ENCODE measurements at regions not wholly inside any gene's neighbourhood (a gene's known extent, or its start where the extent isn't known, plus 50 kb on each side); places are given as distances from the start of the nearest gene placed in this dataset.

DNA sequence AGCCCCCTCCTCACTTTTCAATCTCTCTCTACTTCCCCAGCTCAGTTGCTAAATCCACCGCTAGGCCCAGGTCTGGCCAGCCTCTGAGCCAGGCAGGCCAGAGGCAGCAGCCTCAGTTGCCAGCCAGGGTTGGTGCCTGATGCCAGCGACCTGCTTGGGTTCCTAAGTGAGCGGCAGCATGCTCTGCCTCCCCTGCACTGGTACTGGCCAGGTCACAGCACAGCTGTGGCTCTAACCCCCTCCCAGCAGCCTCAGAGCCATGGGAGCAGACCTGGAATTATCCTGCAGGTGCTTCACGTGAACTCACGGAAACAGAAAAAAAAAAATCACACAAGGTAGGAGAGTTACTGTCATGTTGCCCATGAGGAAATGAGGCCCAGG, 82.5 kb upstream of the ATF3 start:
- no peak for DNase-seq

DNA sequence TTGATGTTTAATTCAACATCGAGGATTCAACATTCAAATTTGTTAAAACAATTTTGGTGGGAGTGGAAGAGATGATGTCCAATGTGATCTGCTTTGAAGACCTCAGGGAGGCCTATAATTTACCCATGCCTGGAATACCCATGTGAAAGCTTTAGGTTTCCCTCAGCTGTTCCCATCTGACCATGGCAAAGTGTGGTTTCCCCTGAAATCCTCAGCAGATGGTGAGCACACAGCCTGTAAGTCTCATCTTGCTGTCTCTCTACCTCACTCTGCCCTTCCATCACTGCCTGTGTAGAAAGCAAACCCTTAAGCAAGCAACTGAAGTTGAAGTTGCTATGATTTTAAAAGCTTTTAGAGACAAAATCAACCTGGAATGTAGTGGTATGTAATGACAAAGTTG, 80.1 kb upstream of the ATF3 start:
- no peak for DNase-seq

DNA sequence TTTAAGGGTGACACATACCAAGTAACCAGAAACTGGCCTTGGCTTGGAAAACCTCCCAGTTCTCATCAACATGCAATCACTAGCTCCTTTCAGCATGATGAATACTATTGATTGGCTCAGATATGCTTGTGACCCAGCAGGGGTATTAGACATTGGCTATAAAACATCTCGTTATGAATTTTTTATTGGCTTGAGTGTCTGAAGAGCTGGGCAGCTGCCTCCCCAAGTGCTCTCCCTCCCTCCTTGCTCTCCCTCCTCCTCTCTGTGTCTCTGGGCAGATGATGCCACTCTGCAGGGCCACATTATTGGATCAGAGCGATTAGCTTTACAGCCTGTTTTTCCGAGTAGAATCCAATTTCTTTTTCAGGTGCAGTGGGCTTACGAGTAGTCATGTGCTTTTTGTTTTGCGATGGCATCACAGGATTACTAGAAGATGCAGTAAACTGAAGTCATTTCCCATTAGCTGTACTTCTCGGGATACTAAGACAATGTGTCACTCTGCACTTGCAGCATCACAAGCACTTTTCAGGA, 79.3 kb upstream of the ATF3 start:
- no peak for DNase-seq

DNA sequence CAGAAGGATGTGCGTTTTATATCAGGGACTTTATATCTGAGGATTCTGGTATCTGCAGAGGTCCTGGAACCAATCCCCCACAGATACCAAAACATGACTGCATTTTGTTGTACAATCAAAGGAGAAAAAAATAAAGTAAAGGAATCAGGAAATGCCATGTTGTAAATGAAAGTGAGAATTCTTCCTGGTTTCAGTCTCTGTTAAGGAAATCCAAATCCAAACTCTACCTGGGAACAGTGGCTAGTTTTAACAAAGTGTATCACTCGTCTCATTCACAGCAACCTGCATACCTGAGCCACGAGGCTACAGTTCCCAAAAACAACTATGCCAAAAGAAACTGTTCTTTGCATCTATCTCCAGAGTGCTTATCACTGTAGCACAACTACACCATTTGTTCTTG, 77.3 kb upstream of the ATF3 start:
- DNase-seq = no peak

DNA sequence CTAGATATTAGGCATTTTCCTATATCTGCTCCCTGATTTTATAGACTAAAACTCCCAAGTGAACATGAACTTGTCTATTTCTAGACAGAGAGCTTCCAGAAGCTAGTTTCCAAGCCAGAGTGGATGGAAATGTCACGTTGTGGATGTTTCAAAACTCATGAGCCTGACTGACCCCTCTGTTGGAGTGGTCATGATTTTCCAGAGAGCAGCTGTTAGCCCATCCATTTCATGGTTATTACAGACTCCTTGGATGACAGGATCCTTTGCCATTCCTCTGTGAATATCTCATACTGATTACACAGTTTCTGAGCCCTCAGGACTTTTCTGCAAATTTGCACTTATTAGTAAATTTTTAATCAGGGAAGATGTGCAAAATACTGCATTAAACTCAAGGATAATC, 76.8 kb upstream of the ATF3 start:
- no peak for DNase-seq

DNA sequence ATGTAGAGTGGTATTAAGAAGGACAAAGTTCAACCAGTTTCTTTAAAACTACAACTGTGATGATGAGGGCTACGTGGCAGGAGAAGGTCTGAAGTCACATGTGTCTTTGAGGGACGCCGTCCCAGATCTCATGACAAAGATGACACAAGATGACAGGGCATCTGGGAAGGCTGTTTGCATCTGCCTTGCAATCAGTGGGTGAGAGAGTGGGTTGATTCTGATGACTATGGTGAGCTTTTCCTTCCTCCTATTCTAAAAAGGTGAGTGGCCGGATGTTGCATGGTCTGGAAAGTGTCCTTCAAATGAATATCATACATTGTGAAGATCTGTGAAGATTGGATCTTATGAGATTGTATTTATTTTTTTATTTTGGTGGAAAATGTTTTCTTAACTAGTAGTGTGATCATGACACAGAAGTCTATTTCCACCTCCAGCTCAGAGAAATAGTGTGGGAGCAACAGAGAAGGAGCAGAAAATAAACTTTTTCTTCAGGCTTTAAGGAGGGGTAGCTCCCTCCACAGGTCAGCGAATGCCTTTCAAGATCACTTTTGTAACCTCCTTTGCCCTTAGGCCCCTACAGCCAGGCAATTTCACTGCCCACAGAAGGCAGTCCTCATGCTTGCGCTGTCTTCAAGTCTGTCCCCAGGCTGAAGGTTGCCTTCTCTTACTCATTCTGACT, 76.0 kb upstream of the ATF3 start:
- no peak for DNase-seq

DNA sequence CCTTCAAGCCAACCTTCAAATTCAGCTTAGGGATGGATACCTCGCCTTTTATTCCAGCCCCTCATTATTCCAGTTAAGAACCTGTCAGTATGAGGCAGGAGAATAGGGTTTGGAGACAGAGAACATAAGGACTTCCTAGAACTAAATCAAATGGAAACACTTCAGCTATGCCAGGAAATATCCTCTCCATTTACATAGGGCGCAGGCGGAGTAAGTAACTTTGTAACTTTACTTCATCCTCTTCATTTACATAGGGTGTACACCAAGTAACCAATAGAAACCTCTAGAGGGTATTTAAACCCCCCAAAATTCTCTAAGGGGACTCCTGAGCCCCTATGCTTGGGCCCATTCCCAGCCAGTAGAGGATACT, 75.4 kb upstream of the ATF3 start:
- DNase-seq = no peak

DNA sequence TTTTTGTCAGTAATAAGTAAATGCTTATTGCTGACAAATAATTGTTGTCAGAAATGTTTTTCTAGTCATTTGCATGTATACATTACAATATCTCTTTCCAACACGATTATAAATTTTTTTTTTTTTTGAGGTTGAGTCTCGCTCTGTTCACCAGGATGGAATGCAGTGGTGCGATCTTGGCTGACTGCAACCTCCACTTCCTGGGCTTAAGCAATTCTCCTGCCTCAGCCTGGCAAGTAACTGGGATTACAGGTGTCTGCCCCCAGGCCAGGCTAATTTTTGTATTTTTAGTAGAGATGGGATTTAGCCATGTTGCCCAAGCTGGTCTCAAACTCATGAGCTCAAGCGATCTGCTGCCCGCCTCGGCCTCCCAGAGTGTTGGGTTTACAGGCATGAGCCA, 72.0 kb upstream of the ATF3 start:
- no peak for DNase-seq

DNA sequence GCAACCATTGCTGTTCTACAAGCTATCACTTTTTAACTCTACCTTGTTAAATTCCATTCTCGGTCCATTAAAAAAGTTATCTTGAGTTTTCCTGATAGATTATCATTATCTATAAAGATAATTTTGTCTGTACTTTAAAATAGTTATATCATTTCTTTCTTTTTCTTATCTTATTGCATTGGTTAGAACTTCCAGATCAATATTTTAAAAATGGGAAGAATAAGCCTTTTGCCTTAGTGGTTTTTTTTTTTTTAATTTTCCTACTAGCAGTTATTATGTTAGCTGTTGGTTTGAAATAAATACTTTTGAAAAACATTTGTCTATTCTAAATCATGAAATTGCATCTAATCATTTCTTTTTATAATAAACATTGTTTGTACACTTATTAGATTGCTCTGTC, 71.0 kb upstream of the ATF3 start:
- DNase-seq = no peak

DNA sequence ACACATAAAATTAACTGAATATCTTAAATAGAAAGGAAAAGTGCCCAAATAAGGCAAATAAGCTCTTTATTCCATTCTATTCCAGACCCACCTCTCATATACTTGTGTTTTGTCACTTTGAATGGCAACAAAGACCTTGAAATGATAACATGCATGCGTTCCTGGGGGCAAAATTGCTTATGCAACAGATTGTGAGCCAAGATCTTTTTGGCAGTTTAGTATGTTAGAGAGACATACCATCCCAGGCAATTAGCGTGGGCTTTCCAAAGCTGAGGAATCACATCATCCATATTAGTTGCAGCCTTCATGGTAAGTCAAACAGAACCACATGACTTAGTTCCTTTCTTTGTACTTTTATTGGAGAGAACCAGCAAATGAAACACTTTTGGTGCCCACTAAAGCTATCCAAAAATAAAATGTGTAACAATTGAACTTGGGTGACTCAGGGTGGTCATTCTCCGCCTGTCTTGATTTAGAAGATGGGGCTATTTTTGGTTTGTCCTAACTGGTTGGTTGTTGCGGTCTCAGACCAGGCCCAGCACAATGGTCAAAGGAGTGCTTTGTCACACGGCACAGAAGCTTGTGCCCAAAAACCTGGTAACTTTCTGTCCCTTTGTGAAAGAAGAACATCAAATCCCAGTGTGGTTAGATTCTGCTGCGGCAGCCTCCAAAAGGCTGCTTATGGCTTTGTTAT, 68.7 kb upstream of the ATF3 start:
- no peak for DNase-seq

DNA sequence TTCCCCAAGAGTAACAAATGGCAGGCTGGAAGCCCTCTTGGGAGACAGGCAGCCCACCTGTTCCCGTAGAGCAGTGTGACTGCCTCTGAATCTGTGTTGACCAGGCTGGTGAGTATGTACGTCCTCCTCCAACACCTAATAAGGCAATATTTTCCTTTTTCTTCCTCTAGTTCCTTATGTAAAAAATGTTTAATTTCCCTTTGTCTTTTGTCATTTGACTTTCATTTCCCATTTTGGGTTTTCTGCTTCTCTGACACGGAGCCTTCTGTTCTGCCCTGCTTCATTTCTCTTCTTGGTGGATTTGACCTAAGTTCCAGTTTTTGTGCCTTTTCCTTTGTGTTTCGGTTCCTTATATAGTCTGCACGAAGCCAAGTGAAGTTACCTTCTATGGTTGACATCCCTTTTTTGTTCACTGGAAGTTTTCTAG, 65.8 kb upstream of the ATF3 start:
- no peak for DNase-seq

DNA sequence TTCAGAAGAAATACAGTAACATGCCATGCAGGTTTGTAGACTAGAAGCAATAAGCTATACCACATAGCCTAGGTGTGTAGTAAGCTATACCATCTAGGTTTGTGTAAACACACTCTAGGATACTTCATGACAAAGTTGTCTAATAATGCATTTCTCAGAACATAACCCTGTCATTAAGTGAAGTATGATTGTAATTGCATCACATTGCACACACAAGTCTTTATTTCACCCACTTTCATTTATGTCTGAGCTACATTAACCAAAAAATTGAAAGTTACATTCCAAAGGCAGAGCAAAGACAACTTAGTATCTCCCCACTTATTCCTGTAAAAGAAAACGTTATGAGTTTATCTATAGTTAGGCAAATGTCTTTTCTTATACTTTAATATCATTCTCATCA, 64.5 kb upstream of the ATF3 start:
- no peak for DNase-seq

DNA sequence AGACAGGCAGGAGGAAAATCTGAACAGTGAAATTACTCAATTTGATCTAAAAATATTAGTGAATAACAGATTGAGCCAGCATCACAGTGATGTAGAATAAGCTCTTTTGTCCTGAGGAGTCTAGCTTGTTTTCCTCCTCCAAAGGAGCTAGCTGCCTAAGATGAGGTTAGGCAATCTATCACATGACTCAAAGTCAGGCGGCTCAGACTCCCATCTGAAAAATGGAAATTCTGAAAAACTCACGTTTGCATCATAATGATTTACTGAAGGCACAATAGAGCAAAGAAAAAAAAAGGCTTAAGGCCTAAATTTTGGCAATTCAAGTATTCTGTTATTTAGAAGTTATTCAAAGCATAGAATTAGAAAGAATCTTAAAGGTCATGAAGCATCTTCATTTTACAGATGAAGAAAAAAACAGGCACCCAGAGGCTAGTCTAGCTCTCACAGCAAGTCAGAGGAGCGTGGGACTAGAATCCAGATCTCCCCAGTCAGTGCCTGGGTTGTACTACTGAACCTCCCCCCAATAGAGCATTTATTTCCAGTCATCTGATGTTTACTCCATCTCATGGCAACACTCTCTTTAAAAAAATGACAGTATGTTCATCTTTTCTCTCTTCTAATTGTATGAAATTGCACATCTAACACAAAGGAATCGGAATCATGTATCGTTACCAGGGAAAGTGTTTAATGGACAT, 62.5 kb upstream of the ATF3 start:
- DNase-seq = peak; percentile 68

DNA sequence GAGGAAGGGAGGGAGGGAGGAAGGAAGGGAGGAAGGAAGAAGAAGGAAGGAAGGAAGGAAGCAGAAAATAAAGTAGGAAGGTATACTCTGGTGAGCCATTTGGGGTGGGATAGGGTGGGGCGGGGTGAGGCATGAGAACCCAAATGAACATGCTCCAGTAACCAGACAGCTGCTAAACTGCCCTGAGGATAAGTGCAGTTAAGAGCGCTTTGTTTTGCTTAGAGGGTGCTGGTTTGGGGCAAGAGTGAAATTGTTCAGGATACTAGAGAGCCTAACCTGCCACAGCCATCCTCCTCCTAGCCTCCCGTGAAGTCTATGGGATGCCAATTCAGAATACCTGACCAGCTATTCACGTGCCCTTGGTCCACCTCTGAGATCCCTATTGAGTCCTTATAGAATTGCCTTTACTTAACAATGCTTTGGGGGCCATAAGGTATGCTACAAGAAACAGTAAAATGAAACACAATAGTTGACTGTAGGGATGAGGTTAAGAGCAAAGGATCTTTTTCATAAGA, 59.0 kb upstream of the ATF3 start:
- DNase-seq = no peak

DNA sequence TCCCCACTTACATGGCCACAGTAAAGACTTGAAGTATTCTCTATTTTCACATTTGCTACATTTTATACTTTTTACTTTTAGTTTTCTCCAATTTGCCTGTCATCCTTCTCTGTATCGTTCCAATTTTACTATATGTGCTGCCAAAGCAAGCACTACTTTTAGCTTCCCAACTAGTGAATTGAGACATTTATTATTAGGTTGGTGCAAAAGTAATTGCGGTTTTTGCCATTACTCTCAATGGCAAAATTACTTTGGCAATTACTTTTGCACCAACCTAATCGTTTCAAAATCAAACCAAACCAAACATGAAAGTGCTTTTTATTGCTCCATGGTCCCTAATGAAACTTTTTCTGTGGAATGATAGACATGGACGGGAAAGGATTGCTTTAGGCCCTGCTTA, 56.6 kb upstream of the ATF3 start:
- DNase-seq = no peak

DNA sequence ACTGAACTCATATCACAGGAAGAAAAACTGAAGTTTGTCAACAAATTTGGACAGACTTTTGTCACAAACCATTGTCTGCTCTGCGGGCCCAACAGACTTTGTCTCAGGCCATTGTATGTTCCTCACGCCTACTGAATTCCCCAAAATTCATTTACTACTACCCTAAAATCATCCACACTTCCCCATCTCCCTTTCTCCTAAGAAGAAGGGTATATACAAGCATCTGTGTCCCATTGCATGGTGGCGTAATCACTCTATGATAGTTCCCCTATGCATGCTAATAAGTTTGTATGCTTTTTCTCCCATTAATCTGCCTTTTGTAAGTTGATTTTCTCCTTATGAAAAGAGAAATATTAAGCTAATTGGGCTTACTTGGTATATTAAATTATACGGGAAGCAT, 54.9 kb upstream of the ATF3 start:
- no peak for DNase-seq

DNA sequence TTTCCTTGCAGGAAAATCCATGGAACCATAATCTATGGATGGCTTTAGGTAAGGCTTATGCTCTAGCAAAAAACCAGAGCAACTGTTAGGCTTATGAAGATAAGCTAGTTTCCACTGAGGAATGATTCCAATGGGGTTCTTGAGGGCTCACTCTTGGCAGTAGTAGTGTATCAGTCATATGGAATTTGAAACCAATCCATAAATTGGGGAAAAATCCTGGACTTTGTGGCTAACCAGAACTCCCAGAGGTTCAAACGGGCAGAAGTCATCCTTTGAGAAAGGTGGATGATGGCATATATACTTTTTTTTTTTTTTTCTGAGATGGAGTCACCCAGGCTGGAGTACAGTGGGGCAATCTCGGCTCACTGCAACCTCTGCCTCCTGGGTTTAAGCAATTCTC, 54.2 kb upstream of the ATF3 start:
- no peak for DNase-seq

DNA sequence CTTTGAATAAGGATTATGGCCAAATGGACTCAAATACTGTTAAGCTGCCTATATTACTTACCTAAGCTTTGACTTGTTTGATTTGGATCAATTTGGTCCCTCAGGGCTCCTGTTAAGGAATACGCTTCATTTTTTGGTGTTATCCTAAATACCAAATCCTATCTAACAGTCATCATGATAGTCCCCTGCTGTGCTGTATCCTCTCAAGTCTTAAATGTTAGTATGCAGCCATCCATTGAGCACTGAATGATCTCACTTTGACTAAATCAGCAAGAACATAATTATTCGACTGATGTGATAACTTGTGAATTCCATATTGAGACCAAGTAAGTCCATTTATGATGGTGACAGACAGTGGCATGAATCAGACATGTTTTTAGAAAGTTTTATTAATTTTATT, 53.1 kb upstream of the ATF3 start:
- DNase-seq = no peak

DNA sequence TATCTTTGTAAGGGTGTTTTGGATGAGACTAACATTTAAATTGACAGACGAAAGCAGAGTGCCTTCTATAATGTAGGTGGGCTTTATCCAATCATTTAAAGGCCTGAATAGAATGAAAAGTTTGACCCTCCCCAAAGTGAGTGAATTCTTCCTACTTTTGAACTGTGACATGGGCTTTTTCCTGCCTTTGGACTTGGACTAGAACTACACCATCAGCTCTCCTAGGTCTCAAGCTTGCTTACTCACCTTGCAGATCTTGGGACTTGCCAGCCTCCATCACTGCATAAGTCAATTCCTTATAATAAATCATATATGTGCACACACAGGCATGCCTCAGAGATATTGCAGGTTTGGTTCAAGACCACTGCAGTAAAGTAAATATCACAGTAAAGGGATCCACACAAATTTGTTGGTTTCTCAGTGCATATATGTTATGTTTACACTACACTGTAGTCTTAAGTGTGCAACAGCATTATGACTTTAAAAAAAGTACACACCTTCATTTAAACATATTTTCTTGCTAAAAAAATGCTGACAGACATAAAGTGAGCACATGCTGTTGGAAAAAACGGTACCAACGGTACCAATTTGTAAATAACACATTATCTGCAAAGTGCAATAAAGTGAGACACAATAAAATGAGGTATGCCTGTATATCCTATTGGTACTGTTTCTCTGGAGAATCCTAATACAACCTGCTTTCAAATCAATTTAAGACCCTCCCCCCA, 51.6 kb upstream of the ATF3 start:
- DNase-seq = no peak

DNA sequence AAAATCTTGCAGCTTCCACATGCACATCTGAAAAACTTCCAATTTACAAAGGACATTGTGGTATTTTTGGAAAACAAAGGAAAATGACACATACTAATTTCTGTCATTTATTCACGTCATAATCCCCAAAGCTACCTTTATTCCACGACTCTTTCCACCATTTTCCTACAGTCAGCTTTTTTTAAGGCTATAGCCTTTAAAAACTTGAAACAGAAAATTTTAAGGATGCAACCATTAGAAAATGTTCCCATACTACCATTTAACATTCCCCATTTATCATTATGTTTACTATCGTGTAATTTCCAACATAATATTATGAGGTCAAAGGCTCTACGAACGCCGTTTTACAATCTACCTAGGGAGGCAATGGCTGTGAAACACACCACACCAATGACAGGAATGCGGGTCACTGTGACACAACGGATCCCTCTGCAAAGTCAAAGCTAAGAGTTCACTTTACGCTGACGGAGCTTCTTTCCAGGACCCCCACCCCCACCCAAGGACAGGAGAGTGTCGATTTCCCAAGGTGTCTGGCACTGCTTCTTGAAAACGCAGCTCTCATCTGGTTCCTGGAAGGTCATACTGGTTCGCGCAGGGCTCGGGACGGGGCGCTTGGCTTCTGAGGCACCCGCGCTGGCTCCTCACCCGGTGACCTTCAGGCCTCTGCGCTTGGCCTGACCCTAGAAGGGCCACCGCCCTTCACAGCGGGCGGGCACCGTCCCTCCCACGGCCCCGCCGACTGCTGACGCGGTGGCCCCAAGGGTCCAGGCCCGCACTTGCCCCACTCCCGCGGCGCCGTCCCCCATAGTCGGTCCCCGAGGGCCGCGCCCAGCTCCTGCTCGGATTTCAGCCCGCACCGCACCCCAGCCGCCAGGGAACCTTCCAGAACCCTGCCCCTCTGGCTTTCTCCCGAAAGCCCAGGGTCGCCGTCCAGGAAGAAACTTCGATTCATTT, 50.5 kb upstream of the ATF3 start:
- no peak for DNase-seq

DNA sequence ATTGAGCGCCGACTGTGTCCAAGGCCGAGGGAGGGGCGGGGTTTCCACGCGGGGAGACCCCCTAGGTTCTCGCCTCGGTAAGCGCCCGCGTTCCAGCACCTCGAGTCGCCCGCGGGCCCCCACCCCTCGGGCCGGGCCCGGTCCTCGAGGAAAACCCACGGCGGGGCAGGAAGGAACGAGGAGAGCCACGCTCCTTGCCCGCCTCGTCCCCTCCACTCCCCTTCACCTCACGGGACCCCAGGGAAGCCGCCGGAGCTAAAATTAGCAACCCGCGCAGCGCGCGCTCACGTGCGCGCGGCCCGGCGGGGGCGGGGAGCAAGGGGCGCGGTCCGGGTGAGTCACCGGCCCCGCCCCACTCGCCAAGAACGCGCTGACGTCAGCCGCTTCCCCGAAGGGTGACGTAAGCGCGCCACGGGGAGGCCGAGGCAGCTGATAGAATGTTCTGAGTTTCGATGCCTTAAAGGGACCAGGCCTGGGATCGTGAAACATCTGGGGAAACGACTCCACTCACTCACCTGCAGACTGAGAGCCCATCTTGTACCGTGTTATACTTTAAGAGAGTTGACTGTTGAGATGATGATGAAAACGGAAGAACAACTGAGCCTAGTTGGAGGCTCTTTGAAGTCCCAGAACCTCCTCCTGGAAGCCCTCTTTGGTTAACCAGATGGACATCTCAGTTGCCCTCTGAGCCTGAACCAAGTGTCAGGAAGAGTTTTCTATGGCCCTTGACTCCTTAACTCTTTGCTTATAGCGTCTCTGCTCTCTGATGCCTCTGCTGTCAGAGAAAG, 49.7 kb upstream of the ATF3 start:
- DNase-seq = peak; percentile 97

Measured in OCI-M1 (cell line).